HG03097 (cell line): ENCODE measurements at regions not wholly inside any gene's neighbourhood (a gene's known extent, or its start where the extent isn't known, plus 50 kb on each side); places are given as distances from the start of the nearest gene placed in this dataset.

ENCODE experiments used
- ATAC-seq: cut with Tn5 transposase; IDR thresholded peaks from one replicate; pipeline ENCODE4 v1.9.1; 2021; ENCODE audit not compliant: unreplicated experiment, low FRiP score

GRCh38 chr19:28242317-28242927, 970.5 kb downstream of the UQCRFS1 start:
- no peak for ATAC-seq

- ATAC-seq, result no peak
Measured at GRCh38 chr19:28239270-28239669, 973.7 kb downstream of the UQCRFS1 start.

DNA sequence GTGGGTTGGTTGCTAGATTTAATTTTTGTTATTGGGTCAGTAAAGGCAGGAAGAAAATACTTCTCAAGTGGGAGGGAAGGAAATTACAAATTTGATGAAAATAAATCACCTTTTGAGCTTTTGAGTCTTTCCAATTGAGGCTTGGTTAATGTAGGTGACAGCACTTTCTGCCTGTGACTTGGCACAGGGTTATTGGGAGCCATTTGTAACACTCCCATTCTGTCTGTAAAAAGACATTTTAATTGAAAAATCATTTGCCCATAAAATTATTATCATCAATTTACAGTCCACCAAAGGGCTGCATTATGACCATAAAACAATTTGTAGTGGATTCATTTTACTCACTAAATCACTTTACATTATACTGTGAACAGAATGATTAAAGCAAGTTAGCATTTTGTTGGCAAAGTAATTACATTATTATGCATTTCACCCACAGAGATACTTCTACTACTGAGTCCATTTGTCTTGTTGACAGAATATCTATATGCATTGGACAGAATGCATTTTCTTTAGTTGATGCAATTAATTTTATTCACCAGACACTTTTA, 974.6 kb downstream of the UQCRFS1 start:
- ATAC-seq, result no peak

GRCh38 chr19:28235606-28236125, 977.3 kb downstream of the UQCRFS1 start:
- ATAC-seq, result no peak

- ATAC-seq, result no peak
Measured at GRCh38 chr19:28234637-28235036, 978.3 kb downstream of the UQCRFS1 start.

DNA sequence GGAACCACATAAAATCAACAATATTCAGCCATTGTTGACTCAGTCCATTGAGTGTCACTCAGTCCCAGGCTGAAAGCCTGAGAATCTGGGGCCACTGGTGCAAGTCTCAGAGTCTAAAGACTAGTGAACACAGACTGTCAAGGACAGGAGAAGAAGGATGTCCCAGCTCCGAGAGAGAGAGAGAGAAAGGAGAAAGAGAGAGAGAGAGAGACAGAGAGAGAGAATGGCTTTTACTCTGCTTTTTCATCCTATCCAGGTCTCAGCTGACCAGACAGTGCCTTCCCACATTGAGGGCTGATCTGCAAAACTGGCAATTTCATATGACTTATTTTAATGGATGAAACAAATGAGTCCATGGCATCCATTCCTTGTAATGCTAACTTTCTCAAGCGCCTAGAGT, 984.1 kb downstream of the UQCRFS1 start:
- no peak for ATAC-seq

DNA sequence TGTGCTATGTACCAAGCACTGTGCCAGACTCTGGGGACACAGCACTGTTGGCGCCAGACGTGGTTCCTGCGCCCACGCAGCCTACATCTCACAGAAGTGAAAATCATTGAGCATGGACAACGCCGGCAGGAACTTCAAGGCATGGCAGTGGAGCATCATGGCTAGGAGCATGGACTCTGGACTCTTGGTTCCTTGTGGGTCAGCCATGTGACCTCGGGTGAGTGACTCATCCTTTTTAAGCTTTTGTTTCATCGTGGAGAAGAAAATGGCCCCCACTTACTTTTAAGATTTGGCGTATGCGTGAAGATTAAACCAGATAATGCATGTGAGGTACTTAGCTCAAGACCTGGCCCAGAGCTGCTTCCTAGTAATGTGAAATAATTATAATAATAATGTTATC, 988.5 kb downstream of the UQCRFS1 start:
- ATAC-seq, result no peak

GRCh38 chr19:28221736-28222135, 991.2 kb downstream of the UQCRFS1 start:
- no peak for ATAC-seq

DNA sequence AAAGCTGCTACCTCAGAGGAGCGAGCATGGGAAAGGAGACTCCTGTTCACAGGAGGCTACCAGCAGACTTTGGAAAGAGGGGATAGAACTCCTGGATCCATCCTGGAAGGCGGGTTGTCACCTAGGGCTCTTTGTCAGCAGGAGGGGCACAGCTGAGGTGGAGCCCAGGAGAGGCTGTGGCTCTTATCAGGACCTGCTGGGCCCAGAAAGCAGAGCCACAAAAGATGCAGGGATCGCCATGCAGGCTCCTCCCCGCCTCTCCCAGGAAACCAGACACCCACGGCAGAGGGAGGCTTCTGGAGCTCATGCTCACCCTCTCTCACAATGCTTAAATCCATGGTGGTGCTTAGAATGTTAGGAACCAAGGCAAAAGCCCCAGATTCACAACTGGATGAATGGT, 994.2 kb downstream of the UQCRFS1 start:
- ATAC-seq, result no peak

DNA sequence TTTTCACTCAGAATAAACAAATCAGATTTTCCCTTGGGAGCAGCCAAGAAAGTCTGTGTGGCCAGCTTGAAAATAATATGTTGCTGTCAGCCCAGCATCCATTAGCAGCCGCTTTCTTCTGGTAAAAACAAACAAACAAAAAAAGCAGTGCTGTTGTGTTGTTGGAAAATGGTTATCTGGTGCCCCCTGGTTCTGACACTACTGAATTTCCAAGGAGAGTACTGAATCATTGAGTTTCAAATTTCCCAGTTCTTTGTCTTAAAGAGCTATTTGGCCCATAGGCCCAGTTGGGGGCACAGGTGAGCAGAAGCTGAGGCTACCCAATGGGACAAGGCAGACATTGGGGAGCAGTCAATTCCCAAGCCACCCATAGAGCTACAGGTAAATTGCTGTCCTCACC, 995.9 kb downstream of the UQCRFS1 start:
- no peak for ATAC-seq

GRCh38 chr19:28213470-28214082, 999.4 kb downstream of the UQCRFS1 start:
- no peak for ATAC-seq

- ATAC-seq, result no peak
Measured at GRCh38 chr19:28210886-28211285, 1002.1 kb downstream of the UQCRFS1 start.

- no peak for ATAC-seq
Measured at GRCh38 chr19:28208745-28209144, 1004.2 kb downstream of the UQCRFS1 start.

GRCh38 chr19:28207244-28207643, 1005.7 kb downstream of the UQCRFS1 start:
- no peak for ATAC-seq

- no peak for ATAC-seq
Measured at GRCh38 chr19:28201462-28201943, 1011.4 kb downstream of the UQCRFS1 start.

- ATAC-seq, result no peak
Measured at GRCh38 chr19:28199323-28199722, 1013.6 kb downstream of the UQCRFS1 start.

- ATAC-seq, result no peak
Measured at GRCh38 chr19:28196961-28197360, 1016.0 kb downstream of the UQCRFS1 start.

DNA sequence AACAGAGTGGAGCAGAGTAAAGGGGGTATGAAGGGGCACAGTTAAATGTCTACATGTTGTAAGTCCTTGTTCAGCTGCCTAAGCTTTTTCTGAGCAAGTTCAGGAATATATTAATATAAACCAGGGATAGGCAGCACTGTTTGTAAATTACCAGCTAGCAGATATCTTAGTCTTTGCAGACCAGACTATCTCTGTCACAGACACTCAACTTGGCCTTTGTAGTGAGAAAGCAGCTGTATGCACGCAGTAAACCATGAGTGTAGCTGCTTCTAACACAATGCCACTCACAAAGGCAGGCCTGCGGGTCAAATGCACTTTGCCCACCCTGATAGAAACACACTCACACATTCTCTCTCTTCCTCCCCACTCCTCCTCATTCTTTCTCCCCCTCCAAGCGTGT, 1016.9 kb downstream of the UQCRFS1 start:
- no peak for ATAC-seq

GRCh38 chr19:28185646-28186045, 1027.3 kb downstream of the UQCRFS1 start:
- ATAC-seq, result no peak

DNA sequence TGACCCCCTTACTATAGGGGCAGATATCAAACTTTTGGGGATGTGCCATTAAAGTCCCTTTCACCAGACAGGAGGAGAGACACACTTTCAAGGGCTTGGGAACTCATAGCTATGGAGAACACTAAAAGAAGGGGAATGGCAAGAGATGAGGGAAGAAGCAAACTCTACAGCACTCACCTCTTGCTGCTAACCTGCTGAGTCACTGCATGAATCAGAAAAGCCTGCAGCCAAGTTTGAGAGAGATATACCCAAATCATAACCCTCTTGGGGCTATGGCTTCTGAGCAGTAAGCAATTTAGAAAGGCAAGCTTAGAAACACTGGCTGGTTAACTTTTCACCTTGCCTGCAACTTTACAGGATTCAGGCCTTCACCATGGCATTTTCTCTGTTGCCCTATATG, 1028.0 kb downstream of the UQCRFS1 start:
- ATAC-seq, result no peak

- ATAC-seq, result no peak
Measured at GRCh38 chr19:28176193-28176592, 1036.8 kb downstream of the UQCRFS1 start.

DNA sequence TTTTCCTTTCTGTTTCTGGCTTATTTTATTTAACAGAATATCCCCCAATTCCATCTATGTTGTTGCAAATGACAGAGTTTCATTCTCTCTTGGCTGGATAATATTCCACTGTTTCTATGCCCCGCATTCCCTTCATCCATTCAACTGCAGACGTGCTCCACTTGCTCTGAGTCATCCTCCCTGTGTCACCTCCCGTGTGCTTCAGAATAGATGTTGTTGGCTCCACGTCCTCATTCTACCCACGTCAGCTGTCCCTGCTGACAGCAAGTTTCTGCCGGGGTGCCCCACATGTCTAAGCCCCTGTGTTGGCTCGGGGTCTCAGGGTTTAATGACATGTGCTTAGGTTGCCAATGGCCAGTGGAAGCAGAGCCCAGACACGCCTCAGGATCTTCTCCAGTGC, 1041.0 kb downstream of the UQCRFS1 start:
- ATAC-seq, result no peak
